HG02852 (cell line): ENCODE measurements at regions not wholly inside any gene's neighbourhood (a gene's known extent, or its start where the extent isn't known, plus 50 kb on each side); places are given as distances from the start of the nearest gene placed in this dataset.

ENCODE experiments used
- ATAC-seq: cut with Tn5 transposase; IDR thresholded peaks from one replicate; pipeline ENCODE4 v1.9.1; 2021; ENCODE audit warnings: mild to moderate bottlenecking, moderate library complexity; ENCODE audit not compliant: unreplicated experiment

DNA sequence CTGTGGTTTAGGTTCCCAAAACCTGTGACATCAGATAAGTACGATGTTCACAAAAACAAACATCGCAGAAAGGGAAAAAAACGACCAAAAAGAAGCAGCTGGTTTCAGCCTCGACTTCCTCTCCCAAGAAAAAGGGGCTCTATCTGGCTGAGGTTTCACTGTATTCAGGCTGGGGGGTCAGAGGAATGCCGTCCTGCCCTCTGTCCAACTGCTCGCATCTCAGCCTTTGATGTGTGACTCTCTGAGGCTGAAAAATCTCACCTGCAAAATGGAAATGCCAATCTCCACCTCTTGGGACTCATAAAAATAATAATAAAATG, 123.6 kb upstream of the PTPN1 start:
- ATAC-seq: no peak

DNA sequence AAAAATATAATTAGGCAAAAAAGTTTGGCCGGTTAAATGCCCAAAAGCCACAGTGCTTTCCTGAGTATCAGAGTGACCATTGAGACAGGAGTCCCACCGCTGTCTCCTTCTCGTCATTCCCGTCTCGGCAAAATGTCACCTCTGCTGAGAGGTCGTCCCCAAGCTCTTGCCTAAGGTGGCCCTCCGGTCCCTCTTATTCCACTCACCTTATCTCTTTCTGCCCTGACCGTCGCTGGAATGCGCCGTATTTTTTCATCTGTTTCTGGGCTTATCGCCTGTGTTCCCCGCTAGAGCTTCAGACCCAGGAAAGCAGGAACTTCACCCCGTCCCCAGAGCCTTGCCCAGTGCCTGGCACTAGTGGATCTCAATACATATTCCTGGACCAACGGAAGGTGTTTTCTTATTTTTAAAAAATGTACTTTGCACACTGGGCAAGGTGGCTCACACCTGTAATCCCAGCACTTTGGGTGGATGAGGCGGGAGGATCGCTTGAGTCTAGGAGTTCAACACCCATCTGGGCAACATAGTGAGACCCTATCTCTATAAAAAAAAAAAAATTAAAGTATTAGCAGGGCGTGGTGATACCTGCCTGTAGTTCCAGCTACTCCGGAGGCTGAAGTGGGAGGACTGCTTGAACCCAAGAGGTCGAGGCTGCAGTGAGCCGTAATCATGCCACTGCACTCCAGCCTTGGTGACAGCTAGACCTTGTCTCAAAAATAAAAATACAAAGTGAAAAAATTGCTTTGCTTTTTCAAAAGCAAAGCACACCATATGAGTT, 122.8 kb upstream of the PTPN1 start:
- ATAC-seq: no peak

DNA sequence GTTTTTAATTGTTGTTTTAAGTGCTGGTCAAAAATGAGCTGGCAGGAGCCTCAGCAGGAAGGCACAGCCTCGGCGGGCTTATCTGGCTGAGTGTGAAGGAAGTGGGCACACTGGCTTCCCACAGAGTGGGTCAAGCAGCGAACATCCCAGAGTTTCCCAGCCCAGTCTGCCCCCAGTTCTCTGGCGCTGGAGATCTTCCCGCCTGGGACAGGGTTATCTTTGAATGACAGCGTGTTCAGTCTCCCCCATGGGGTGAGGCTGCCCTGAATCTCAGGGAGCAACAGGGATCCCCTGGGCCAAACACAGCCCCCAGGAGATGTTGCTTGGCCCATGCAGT, 122.2 kb upstream of the PTPN1 start:
- ATAC-seq: no peak

DNA sequence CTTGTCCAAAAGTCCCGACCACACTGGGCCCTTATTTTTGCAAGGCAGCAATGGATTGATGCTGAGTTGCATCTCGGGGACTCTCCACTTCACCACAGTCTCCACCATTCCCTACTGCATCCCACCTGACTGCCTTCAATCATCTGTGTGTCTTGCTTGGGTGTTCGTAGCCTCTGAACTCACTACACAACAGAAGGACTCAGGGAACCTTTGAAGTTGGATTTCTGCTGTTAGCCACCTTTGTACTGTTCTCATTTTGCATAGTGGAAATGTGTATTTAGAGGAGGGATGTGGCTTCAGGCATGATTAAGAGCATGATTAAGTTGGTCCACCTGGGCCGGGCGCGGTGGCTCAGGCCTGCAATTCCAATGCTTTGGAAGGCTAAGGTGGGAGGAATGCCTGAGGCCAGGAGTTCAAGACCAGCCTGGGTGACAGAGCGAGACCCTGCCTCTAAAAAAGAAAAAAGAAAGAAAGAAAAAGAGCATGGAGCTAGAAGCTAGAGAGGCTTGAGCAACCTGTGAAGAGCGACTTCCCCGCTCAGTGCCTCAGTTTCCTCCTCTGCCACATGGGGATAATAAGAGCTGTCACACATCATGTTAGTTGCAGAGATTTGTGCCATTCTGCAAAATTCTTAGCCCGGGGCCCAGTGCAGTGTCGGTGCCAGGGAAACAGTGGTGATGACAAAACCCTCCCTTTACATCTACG, 121.3 kb upstream of the PTPN1 start:
- ATAC-seq: no peak

DNA sequence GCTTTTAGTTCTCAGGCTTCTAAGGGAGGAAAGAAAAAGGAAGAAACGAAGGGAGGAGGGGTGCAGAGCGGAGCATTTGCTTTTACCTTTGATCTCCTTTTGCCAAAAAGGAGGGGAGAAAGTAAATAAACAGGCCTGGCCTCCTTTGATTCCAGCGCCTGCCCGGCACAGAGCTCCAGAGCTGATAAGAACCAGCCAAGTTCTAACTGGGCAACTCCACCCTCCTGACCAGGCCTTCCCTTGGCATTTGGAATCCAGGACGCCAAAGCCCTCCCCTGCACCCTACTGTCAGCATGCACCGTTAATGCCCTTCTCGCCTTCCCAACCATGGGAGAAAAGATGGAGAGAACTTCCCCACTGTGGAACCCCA, 120.8 kb upstream of the PTPN1 start:
- no peak for ATAC-seq

DNA sequence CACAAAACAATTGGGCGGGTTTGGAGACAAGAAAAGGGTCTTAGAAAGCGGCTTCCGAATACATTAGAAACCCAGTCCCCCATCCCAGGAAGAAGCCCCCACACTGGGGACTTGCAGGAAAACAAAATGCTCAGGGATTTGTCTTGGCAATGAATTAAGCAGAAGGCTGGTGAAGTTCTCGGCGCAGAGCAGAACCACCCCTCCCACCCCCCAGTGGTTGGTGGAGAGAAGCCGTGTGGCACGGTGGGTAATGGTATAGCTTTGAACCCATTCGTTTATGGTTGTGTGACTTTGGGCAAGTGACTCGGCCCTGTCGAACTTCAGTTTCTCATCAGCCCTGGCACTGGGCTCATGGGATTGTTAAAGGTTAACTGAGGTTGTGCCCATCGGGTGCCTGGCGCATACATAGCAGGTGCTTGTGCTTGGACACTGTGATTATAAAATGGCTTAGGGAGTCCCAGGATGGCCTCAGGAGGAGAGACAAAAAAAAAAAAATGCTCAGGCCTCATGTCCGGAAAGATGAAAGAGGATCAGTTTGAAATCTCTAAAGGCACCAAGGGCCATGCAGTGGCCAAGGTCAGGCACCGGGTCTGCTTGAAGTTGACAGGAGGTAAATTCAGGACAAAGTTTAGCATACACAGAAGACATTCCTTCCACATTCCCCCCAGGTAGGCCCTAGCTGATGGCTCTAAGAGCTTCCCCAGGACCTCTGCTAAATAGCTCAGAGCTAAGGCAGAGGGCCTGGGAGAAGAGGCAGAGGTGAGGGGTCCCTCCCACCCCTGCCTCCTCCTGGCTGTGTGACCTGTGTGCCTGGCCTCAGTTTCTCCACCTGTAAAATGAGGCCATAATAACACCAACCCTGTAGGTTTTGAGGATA, 120.1 kb upstream of the PTPN1 start:
- no peak for ATAC-seq

DNA sequence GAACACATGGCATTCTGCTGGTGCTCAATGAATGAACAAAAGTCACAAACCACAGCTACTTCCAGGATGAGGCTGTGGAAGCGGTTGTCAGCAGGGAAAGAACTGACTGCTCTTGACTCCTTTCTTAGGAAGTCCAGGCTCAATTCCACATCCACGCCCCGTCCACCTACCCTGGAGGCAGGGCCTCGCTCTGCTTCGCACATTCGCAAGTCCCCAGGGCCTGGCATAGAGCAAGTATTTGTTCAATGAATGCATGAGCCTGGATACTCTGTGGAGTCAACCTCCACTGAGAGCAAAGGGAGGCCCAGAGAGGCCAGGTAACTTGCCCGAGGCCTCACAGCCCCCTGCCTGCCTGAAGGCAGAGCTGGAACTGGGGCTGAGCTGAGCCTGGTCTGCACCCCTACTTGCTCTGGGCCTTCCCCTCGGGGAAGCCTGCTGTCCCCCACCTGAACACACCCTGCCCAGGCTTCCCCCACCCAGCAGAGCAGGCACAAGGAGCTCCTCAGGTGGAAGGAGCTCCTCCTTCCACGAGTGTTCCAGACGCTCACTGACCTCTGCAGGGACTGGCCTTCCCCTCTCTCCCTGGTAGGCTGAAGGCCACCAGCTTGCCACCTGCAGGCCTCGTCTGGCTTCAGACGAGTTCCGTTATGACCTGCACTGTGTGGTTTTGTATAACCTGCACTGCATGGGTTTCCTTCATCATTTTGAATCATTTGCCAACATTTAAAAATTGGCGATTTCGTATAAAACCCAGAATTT, 119.3 kb upstream of the PTPN1 start:
- ATAC-seq: no peak

DNA sequence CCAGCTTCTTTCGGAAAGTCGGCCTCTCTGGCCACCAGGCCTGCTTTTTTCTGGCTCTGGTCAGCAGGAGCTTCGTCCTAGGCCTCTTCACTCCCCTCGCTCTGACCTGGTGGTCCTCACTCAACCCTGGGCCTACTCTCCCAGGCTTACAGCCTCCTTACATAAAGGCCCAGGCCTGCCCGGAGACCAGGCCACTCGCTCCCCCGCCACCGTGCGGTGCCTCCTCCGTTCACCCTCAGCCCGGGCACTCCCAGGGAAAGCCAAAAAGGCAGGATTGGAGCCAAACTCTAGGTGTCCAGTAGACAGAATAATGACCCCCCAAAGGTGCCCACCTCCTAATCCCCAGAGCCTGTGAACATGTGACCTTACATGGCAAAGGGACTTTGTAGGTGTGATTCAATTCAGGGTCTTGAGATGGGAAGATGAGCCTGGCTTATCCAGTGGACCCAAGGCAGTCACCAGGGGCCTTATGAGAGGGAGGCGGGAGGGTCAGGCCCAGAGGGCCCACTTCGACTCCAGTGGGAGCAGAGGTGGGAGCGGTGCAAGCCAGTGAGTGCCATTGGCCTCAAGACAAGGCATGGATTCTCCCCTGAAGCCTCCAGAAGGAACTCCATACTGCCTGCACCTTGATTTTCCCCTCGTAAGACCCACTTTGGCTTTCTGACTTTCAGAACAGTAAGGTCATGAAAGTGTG, 118.6 kb upstream of the PTPN1 start:
- ATAC-seq: no peak

DNA sequence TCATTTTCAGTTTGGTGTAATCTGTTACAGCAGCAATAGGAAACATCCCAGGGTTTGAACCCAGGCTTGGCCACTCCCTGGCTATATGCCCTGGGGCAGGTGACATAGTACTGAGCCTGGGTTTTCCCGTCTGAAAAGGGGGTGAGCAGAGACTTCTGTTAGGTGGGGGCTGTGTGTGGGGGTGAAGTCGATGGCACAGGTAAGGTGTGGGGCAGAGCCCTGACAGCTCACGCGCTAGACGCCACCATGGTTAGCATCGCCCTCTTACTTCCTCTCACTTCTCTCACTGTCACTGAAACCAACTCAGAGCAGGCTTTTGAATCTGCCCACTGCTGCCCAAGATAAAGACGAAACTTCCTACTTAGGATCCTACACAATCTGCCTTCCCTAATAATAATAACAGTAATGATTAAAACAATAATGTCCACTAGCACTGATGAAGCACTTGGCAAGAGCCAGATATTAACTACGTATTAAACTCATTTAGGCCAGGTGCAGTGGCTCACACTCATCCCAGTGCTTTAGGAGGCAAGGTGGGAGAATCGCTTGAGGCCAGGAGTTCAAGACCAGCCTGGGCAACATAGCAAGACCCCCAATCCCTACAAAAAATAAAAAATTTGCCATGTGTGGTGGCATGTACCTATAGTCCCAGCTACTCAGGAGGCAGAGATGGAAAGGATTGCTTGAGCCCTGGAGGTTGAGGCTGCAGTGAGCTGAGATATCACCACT, 117.9 kb upstream of the PTPN1 start:
- no peak for ATAC-seq

DNA sequence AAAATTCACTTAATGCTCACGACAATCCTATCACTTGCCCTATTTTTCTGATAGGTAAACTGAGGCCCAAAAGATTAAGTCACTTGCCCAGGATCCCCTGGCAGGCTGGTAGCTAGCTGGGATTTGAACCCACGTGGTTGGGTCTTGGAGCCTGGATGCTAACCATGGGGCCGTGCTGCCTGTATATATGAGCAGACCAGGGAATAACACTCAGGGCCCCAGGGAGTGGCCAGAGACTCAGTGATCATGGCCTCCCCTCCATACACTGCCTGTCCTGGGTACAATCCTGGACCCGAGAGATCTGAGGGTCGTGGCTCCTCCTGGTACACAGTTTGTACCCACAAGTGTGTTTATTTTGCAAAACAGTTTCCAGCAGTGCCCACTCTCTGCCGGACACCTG, 116.9 kb upstream of the PTPN1 start:
- no peak for ATAC-seq

DNA sequence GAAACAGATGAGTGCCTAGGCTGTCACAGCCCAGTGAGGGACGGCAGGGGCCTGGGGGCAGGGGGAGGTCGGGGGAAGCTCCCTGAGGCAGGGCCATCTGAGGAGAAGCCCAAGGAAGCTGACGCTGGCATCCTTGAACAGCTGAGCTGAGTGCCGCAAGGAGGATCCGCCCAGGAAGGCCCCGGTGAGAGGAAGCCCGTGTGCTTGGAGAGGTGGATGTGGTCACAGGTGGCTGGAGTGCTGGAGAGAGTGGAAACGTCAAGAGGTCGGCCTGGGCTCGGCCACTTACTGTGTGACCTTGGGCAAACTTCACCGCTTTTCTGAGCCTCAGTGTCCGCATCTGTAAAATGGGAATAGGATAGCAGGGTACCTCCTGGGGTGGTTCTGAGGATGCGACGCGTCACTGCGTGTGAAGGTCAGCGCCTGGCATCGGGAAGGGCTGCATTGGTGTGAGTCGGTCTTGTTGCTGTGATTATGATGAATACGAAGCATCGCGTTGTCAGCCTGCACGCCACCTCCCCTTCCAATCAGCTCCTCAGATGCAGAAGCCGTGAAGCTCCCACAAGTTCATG, 116.1 kb upstream of the PTPN1 start:
- ATAC-seq: no peak

DNA sequence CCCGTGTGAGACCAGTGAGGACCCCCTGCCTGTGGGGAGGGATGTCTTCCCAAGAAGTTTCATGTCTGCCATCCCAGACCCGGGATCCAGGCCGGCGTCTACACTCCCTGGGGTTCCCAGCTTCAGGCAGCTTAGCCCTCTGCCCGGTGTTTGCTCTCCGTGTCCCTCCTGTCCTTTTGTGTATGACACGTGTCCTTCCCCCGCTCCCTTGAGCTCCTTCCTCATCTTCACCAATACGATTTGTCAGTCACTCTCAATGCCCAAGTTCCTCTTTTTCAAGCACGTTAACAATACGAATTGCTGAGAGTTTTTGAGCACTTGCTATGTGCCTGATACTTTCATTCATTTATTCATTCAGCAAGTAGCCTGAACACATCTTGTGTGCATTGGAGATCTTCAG, 115.6 kb upstream of the PTPN1 start:
- ATAC-seq: no peak

DNA sequence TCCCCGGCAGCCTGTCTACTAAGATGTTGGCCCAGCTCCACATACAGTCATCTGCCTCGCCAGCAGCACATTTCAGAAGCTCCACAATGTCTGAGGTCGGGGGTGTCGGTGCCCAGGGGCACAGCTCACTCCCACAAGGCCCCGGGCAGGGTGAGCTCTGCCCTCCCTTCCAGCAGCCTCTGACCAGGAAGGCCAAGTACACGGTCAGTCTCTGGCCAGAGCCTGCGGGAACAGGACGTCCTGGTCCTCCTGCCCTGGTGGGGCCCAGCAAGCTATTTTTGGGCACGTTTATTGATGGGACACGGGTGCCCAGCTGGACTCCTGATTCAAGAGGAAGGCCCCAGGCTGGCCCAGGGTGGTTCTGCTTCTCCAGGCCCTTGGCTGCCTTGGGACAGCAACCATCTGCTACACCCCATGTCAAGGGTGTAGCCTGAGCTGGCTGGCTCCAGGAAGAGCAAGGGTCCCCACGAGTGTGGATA, 114.9 kb upstream of the PTPN1 start:
- ATAC-seq: no peak

DNA sequence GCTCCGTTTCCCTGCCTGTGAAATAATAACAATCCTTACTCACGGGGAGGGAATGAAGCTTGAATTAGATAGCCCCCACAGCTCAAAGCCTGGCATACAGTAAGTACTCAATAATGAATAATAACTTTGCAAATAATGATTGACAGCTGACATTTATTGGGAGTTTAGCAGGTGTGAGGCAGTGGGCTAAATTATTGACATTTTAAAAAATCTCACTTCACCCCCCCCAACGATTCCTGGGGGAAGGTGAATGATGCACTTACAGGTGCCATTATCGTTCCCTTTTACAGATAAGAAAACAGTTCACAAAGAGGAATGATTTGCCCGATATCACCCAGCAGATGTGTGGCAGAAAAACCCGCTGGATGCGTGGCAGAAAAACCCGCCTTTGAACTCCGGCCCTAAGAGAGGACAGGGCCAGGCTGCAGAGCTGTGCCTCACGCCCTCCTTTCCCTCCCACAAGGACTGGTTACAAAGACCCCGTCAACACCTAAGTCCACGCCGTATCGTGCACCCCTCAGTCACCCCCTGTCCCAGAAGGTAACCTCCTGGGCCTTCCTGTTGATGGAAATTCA, 114.2 kb upstream of the PTPN1 start:
- ATAC-seq: no peak

DNA sequence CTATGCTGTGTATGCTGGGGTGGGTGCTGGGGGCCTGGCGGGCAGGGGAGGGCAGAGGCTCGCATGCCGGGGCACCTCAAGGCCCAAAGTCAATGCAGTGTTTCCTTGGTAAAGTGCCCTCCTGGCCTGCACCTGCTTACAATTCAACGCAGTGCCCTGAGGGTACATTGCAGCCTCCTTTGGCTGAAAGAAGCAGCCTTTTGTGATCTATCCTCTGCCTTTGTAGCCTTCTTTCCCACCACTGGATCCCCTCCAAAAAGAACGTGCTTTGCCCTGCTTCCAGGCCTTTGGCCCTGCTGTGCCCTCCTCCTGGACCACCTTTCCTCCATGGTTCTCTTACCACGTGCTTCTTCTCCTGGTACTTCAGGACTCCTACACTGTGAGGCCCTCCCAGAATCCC, 113.6 kb upstream of the PTPN1 start:
- no peak for ATAC-seq

DNA sequence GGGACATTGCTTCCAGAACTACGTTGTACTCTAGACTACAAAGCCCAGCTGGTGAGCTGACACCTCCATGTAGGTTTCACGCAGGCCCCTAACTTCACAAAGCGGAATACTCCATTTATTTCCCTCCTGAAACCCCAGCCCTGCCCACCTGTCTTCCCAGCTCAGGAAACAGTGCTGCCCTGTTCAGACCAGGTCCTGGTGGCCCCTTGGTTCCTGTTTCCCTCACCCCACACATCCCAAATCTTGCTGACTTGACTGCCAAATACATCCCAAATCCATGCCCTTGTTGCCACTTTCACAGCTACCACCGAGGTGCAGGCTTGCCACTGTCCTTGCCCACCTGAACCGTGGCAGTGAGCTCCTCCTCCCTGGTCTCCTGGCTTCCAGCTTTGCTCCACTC, 113.1 kb upstream of the PTPN1 start:
- ATAC-seq: no peak

DNA sequence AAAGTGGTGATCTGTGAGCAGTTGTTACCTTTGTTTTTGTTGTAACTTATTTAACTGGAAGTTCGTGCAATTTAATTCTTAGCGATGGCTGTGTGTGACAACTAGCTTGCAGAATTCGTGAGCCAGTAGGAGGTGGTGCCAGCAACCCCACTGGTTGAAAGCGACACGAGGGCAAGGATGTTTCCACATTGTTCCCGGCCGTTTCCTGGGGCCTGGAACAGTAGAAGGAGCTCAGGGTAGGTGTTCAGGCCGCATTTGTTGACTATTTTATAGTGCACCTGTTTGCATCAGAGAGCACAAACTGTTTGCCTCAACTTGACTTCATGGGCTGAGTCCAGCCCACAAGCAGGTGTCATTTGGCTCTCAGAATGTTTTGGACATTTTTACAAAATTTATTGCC, 112.1 kb upstream of the PTPN1 start:
- ATAC-seq: no peak

DNA sequence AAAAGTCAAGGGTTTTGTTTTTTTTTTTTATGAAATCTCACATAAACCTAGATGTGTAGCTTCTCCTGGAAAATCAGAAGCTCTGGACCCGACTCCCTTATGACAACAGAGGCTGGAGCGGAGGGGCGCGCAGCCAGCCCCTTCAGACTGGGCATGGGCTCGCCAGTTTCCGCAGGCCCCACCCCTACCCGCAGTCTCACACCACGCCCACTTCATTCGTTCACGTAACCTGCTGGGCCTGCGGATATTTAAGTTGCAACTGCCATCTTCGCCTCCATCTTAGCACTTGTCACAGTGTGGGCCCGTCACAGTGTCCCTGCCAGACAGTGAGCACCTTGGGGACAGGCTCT, 111.7 kb upstream of the PTPN1 start:
- ATAC-seq: no peak

DNA sequence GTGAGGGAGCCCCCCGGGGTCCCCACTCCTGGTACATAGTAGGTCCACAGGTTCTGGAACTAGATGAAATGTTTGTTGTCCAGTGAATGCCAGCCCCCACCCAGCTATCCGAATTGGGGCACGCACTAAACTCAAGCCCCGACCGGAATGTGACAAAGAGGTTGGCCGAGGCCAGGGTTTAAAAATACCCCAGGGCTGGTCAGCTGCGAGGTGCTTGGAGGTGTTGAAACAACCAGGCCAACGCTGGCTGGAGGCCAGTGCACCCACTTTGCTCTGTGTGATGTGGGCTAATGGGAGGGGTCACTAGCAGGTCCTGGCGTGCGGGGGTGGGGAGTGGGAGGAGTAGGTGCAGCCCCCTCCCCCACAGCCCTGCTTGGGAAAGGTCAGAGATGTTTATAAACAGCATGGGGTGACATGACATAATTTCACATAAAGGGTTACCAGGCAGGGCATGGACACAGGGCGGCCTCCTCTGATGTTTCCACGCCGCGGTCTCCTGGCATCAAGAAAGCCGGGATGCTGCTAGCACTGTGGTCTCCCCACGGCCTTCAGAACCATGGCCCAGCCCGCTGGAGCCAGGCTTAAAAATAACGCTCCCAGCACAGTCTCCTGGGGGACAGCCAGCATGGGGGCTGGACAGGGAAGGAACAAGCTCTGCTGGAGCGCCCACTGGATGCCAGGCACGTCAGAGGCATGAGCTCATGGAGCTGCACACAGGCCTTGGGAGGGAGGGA, 111.2 kb upstream of the PTPN1 start:
- no peak for ATAC-seq
